ENCODE measurements at regions not wholly inside any gene's neighbourhood (a gene's known extent, or its start where the extent isn't known, plus 50 kb on each side); places are given as distances from the start of the nearest gene placed in this dataset.

DNA sequence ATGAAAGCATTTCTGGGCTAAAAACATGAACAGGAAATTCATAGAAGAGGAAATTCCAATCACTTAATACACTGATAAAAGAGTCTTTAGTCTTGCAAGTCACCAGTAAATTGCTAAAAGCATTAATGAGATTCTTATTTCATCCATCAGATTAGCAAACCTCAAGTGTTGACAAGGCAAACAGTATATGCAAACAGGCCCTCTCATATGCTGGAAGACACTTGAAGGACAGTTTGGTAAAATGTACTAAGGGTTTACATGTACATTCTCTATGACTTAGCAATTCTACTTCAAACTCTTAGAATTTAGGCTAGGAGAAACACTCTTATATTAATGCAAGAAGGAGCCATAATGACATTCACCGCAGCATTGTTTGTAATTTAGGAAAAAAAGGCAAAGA, 586.1 kb upstream of the GBE1 start:
- no peaks in the 10 kb centered on the region for H3K27me3 ChIP-seq
- H3K9me3 ChIP-seq = no peaks in the 10 kb centered on the region
- intact Hi-C loops (cut with DNase I) = no loop called here
- no peak overlapping the region for H3K27ac ChIP-seq
- TF ChIP-seq POLR2A (IDR thresholded peaks at IDR 0.05) (no peak), CTCF (IDR thresholded peaks at IDR 0.05) (no peak)
- 83 to 88% methylated on average over 1 of the region's 1 CpG for WGBS, 2 donors
- H3K4me3 ChIP-seq = no peak overlapping the region
- no peaks in the 10 kb centered on the region for H3K36me3 ChIP-seq
- H3K4me1 ChIP-seq = no peaks in the 10 kb centered on the region
- no peak for DNase-seq

DNA sequence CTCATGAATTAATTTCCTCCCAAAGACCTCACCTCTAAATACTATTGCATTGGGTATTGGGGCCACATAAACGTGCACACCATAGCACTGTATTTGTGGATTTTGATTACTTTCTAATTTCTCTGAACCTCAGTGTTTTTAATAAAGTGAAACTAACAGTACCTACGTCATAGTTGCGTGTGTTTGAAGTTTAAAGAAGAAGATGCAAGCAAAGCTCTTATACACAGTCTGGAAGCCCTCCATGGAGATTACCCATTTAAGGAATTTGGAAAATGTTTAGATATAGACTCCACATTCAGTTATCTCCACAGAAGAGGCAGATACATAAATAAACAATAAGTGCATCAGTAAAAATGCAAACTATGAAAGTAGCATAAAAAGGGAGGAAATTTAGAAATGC, 581.1 kb upstream of the GBE1 start:
- DNase-seq = no peak
- Histone ChIP-seq H3K27me3 (no peaks in the 10 kb centered on the region), H3K27ac (no peak overlapping the region), H3K4me3 (no peak overlapping the region), H3K36me3 (no peaks in the 10 kb centered on the region), H3K4me1 (no peaks in the 10 kb centered on the region), H3K9me3 (no peaks in the 10 kb centered on the region)
- no peak for TF ChIP-seq CTCF (IDR thresholded peaks at IDR 0.05)
- no peak for TF ChIP-seq POLR2A (IDR thresholded peaks at IDR 0.05)
- WGBS, 2 donors = 57 to 71% methylated on average over 3 of the region's 3 CpGs
- intact Hi-C loops (cut with DNase I) = no loop called here

- H3K36me3 ChIP-seq = no peaks in the 10 kb centered on the region
- H3K4me1 ChIP-seq = no peaks in the 10 kb centered on the region
- H3K4me3 ChIP-seq = no peak overlapping the region
- TF ChIP-seq CTCF (IDR thresholded peaks at IDR 0.05) = peak in 3 of 6 experiments; percentile 12 to 39 (median 36)
- TF ChIP-seq POLR2A (IDR thresholded peaks at IDR 0.05) = no peak
- no peaks in the 10 kb centered on the region for H3K27me3 ChIP-seq
- intact Hi-C loops (cut with DNase I) = no loop called here
- WGBS, 2 donors = 67 to 89% methylated on average over 2 of the region's 2 CpGs
- DNase-seq = no peak
- H3K27ac ChIP-seq = no peak overlapping the region
- no peaks in the 10 kb centered on the region for H3K9me3 ChIP-seq
Observed at GRCh38 chr3:82329300-82329699, 567.9 kb upstream of the GBE1 start.

GRCh38 chr3:82311901-82312300, 550.5 kb upstream of the GBE1 start:
- no peak overlapping the region for H3K4me3 ChIP-seq
- no peak overlapping the region for H3K27ac ChIP-seq
- DNase-seq = no peak
- intact Hi-C loops (cut with DNase I) = no loop called here
- H3K9me3 ChIP-seq = no peaks in the 10 kb centered on the region
- 36 to 55% methylated on average over 1 of the region's 1 CpG for WGBS, 2 donors
- H3K4me1 ChIP-seq = no peaks in the 10 kb centered on the region
- H3K36me3 ChIP-seq = no peaks in the 10 kb centered on the region
- TF ChIP-seq POLR2A (IDR thresholded peaks at IDR 0.05) (no peak), CTCF (IDR thresholded peaks at IDR 0.05) (no peak)
- H3K27me3 ChIP-seq = no peaks in the 10 kb centered on the region

DNA sequence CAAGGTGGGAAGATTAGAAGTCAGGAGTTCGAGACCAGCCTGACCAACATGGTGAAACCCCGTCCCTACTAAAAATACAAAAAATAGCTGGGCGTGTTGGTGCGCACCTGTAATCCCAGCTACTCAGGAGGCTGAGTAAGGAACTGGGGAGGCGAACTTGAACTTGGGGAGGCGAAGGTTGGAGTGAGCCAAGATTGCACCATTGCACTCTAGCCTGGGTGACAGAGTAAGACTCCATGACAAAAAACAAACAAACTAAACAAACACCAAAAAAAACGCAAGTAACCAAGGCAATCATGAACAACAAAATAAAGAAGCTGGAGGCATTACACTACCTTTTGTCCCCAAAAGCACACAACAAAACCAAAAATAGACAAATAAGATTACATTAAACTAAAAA, 547.3 kb upstream of the GBE1 start:
- no peaks in the 10 kb centered on the region for H3K27me3 ChIP-seq
- H3K27ac ChIP-seq = no peak overlapping the region
- no peaks in the 10 kb centered on the region for H3K9me3 ChIP-seq
- 82 to 86% methylated on average over 7 of the region's 7 CpGs for WGBS, 2 donors
- no peaks in the 10 kb centered on the region for H3K4me1 ChIP-seq
- intact Hi-C loops (cut with DNase I) = no loop called here
- no peak overlapping the region for H3K4me3 ChIP-seq
- TF ChIP-seq CTCF (IDR thresholded peaks at IDR 0.05) (no peak), POLR2A (IDR thresholded peaks at IDR 0.05) (no peak)
- H3K36me3 ChIP-seq = no peaks in the 10 kb centered on the region
- DNase-seq = no peak
